ENCODE measurements at regions not wholly inside any gene's neighbourhood (a gene's known extent, or its start where the extent isn't known, plus 50 kb on each side); places are given as distances from the start of the nearest gene placed in this dataset.

GRCh38 chr10:4541292-4541691 lies 284.7 kb upstream of the AKR1E2 start:
- peak; percentile 67 for DNase-seq (ENCODE audit: extremely low read depth, low read depth)
- TF ChIP-seq CTCF (IDR thresholded peaks at IDR 0.05; ENCODE audit: low read depth, low read length) = peak; percentile 14

GRCh38 chr10:4538016-4538415 lies 288.0 kb upstream of the AKR1E2 start:
- DNase-seq (ENCODE audit: extremely low read depth, low read depth) = no peak
- TF ChIP-seq CTCF (IDR thresholded peaks at IDR 0.05; ENCODE audit: low read depth, low read length) = no peak

- no peak for TF ChIP-seq CTCF (IDR thresholded peaks at IDR 0.05; ENCODE audit: low read depth, low read length)
- DNase-seq (ENCODE audit: extremely low read depth, low read depth) = no peak
These were observed 290.5 kb upstream of the AKR1E2 start for GRCh38 chr10:4535521-4535920.

GRCh38 chr10:4533621-4534020 lies 292.4 kb upstream of the AKR1E2 start:
- no peak for TF ChIP-seq CTCF (IDR thresholded peaks at IDR 0.05; ENCODE audit: low read depth, low read length)
- no peak for DNase-seq (ENCODE audit: extremely low read depth, low read depth)

GRCh38 chr10:4532976-4533375 lies 293.0 kb upstream of the AKR1E2 start:
- TF ChIP-seq CTCF (IDR thresholded peaks at IDR 0.05; ENCODE audit: low read depth, low read length) = no peak

GRCh38 chr10:4532467-4532866 lies 293.5 kb upstream of the AKR1E2 start:
- DNase-seq (ENCODE audit: extremely low read depth, low read depth) = no peak

More at GRCh38 chr10:4532976-4533375, 293.0 kb upstream of the AKR1E2 start:
- DNase-seq (ENCODE audit: extremely low read depth, low read depth) = no peak

GRCh38 chr10:4532011-4532410 lies 294.0 kb upstream of the AKR1E2 start:
- TF ChIP-seq CTCF (IDR thresholded peaks at IDR 0.05; ENCODE audit: low read depth, low read length) = no peak
- DNase-seq (ENCODE audit: extremely low read depth, low read depth) = no peak

More at GRCh38 chr10:4532467-4532866, 293.5 kb upstream of the AKR1E2 start:
- TF ChIP-seq CTCF (IDR thresholded peaks at IDR 0.05; ENCODE audit: low read depth, low read length) = no peak

All from AG09319 (cell line).